ENCODE measurements at regions not wholly inside any gene's neighbourhood (a gene's known extent, or its start where the extent isn't known, plus 50 kb on each side); places are given as distances from the start of the nearest gene placed in this dataset.

- no peak for DNase-seq (ENCODE audit: low read depth)
Observed at GRCh38 chr9:126556560-126557250, 57.0 kb upstream of the LMX1B start.

GRCh38 chr9:126558051-126558665 is 55.6 kb upstream of the LMX1B start:
- DNase-seq (ENCODE audit: low read depth) = peak; percentile 74

- no peak for DNase-seq (ENCODE audit: low read depth)
Observed at GRCh38 chr9:126559296-126559695, 54.4 kb upstream of the LMX1B start.

GRCh38 chr9:126561582-126561981 is 52.1 kb upstream of the LMX1B start:
- DNase-seq (ENCODE audit: low read depth) = no peak

GRCh38 chr9:126563556-126563955 is 50.2 kb upstream of the LMX1B start:
- DNase-seq (ENCODE audit: low read depth) = no peak

Measured in Daoy (cell line).